GM18867 (cell line): ENCODE measurements at regions not wholly inside any gene's neighbourhood (a gene's known extent, or its start where the extent isn't known, plus 50 kb on each side); places are given as distances from the start of the nearest gene placed in this dataset.

Source experiments
- ATAC-seq: cut with Tn5 transposase; IDR thresholded peaks from one replicate; pipeline ENCODE4 v1.9.1; 2021; ENCODE audit warnings: mild to moderate bottlenecking, moderate library complexity; ENCODE audit not compliant: unreplicated experiment

- no peak for ATAC-seq
These were observed 345.4 kb upstream of the NCAM2 start for GRCh38 chr21:20652846-20653245.

- ATAC-seq: no peak
These were observed 337.0 kb upstream of the NCAM2 start for GRCh38 chr21:20661246-20661645.

- no peak for ATAC-seq
These were observed 336.3 kb upstream of the NCAM2 start for GRCh38 chr21:20661745-20662422.

DNA sequence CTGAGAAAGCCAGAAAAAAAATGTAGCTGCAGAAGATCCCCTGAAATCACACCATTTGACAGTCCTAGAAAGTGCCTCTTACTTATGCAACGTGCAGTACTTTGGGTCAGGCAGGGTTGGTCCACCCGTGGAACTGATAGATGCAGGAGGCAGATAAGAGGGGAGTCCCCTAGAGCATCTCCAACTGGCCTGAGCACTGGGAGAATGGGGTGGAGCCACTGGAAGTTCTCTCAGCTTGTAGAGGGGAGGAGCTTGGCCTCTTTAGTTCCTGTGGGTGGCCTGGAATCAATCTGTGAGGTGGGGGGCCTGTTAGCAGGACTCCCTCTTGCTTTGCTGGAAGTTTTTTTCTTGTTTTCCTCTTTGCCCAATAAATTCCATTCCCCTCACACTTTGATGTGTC is 335.7 kb upstream of the NCAM2 start:
- ATAC-seq: no peak

- no peak for ATAC-seq
These were observed 330.3 kb upstream of the NCAM2 start for GRCh38 chr21:20667931-20668330.

DNA sequence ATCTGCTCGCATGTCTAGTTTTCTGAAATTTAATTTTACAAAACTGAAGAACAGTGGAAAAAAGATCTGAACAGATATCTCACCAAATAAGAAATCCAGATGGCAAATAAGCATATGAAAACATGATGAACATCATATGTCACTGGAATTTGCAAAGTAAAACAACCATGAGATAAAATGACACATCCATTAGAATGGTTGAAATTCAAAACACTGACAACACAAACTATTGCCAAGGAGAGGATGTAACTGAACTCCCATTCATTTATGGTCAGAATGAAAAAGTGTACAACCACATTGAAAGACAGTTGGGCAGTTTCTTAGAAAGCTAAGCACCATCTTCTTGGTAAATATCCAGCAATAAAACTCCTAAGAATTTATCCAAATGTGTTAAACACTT is 312.7 kb upstream of the NCAM2 start:
- ATAC-seq: no peak

DNA sequence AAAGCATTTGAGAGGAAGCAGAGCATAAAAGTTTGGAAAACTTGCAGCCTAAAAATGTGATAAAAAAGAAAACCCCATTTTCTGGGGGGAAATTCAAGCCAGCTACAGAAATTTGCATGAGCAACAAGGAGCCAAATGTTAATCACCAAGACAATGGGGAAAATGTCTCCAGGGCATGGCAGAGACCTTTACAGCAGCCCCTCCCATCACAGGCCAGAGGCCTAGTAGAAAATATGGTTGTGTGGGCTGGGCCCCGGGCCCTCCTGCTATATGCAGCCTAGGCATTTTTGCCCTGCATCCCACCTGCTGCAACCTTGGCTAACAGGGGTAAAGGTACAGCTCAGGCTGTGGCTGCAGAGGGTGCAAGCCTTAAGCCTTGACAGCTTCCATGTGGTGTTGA is 299.6 kb upstream of the NCAM2 start:
- no peak for ATAC-seq

- no peak for ATAC-seq
These were observed 297.0 kb upstream of the NCAM2 start for GRCh38 chr21:20701235-20701634.

DNA sequence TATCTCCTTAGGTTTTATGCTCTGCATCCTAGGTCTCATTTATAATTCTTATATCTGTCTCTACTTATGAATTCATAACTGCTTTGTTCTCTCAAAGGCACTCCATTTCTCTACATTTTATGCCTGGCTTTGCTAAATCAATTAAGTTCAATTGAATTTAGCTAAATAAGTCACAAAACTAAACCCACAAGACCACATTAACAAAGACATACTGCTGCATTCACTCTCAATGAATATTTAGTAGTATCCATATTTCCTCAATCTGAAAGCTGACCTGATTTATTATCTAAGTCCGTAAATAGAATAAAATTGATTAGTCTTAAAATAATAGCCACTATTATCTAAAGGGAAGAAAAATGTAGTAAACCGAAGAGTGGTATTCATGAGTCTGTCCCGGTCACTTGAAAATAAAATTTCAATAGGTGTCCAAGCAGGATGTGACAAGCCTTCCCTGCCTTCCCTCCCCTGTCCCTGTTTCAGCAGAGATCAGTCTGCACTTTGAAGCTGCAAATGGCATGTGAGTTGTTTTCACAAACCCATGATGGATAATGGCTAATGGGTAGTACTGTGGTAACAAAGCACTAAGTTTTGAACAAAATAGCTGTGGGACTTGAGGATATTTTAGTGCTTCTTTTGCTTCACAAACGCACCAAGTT is 295.0 kb upstream of the NCAM2 start:
- no peak for ATAC-seq

DNA sequence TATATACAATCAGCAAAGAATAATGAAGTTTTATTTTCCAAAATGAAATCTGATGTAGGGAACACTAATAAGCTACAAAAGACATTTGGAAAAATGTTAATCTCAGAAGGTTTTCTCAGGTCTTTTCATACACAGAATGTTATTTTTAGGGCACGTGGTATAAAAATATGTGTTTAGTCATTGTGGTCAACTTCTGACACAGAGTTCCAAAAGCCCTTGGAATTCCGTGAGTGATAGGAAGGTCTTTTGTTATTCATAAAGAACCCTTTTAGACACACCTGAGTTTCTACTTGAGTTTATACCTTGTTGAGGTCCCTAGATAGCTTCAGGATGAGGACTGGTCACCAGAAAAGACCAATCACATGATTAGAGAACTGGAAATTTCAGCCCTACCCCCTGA is 277.6 kb upstream of the NCAM2 start:
- no peak for ATAC-seq

- no peak for ATAC-seq
These were observed 277.1 kb upstream of the NCAM2 start for GRCh38 chr21:20721151-20721550.

GRCh38 chr21:20728691-20729090 is 269.5 kb upstream of the NCAM2 start:
- ATAC-seq: no peak

DNA sequence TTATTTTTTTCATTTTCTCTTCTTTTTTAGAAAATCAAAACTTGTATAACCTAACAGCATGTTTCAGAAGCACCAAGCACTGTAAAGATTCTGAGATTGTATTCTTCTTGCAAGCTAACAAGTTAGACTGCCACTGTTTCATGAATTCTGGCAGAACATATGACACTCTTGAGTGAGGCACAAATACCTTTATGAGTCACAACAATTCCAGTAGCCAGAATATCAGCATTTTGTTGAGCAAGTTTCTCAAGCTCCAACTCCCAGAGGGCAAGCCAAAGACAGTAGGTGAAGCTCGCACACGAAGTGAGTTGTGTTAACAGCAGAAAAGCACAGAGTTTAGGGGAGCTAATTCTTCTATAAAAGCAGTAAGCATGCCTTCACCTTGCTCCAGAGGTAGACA is 268.8 kb upstream of the NCAM2 start:
- no peak for ATAC-seq

DNA sequence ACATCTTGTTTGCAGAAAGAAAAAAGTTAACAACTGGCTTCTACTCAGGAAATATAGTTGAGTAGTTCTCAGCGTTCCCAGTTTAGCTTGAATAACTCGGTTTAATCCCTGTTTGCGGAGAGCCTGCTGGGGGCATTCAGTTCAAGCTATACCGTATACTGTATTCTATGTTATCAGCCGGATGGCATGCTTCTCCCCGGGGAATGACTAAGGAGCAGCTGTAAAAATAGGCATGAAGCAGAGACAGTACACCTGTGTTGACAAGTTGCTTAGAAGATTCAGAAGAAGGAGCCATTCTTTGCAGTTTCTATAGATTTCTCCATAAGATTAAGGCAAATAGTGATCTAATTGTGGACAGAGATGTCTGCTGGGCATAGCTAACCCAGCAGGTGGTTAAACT is 267.8 kb upstream of the NCAM2 start:
- no peak for ATAC-seq

DNA sequence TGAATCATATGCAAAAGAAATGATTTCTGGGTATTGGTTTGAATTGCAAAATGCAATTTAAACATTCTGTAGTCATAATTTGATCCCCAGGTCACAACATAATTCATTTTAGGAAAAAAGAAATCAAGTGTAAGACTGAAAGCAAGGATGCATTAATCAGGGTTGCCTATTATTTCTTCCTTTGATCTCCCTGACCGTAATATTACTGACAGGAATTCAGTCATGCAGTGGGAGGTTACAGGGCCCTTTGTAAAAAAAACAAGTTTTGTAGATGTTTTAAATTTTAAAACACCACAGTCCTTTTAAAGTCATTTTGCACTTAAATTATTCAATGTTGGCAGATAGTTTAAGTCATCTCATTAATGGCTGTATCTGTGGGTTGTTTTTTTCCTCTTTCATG is 263.0 kb upstream of the NCAM2 start:
- ATAC-seq: no peak

- ATAC-seq: no peak
These were observed 260.8 kb upstream of the NCAM2 start for GRCh38 chr21:20737227-20737913.

- no peak for ATAC-seq
These were observed 258.8 kb upstream of the NCAM2 start for GRCh38 chr21:20739421-20739820.

- ATAC-seq: no peak
These were observed 256.8 kb upstream of the NCAM2 start for GRCh38 chr21:20741445-20741844.

DNA sequence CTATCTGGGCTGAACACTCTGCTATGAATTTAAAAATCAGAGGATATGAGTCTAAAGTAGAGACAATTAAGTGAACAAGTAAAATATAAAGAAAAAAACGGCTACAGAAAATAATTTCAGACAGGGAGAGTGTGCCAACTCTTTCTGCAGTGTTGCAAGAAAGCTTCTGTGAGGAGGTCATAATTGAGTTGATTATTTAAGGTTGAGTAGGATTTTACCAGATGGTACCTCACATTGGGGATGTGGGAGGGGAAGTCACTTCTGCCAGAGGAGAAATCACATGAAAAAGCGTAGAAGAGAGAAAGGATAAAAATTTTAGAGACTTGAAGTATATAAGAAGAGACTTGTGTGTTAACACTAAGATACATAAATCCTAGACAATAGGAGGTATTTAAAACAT is 238.0 kb upstream of the NCAM2 start:
- ATAC-seq: no peak

DNA sequence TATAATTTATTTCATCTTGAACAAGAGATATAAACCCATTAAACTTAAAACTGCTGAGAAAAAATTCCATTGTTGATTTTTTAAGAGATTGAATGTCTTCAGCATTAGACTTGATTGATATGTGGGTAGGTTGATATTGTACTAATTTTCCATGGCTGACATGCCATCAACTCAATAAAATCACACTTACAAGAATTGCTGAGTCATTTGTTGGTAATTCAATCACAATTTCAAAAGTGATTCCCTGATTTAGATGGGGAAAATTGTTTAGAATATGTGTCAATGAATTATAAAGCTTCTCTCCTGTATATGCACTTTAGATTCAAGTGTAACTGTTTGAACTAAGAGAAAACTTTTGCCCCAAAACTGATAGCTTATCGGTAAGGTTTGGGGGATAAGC is 223.5 kb upstream of the NCAM2 start:
- no peak for ATAC-seq

DNA sequence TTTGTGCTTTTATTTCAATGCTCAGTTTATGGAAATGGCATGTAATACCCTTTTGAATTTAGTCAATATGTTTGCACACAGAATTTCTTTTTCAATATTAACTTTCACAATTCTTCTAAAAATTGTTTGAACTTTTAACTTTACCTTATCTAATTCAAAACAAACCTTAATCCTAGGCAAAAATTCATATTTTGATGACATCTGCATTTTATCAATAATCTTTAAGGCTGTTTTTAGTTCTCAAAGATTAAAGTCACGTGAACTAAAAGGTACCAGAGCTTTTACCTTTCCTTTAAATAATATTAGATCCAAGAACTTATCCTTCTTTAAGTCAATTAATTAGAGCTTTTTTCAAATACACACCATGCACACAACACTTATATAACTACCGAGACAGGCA is 218.9 kb upstream of the NCAM2 start:
- ATAC-seq: no peak

DNA sequence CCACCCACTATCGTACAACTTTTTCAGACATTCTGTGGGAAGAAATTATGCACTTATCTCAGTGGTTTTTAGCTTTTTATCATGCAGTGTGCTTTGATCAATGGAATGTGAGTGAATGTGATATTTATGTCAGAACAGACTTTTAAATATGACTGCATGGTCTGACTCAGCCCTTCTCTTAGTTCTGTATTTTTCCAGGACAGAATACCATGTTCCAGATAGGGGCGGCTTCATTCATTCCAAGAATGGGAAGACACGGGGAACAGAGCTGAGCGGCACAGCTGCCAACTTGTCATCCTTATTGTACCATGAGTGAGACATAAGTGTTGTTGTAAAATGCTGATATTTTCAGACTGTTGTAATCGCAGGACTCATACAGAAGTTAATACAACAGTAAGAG is 214.6 kb upstream of the NCAM2 start:
- no peak for ATAC-seq
